ENCODE measurements at regions not wholly inside any gene's neighbourhood (a gene's known extent, or its start where the extent isn't known, plus 50 kb on each side); places are given as distances from the start of the nearest gene placed in this dataset.

DNA sequence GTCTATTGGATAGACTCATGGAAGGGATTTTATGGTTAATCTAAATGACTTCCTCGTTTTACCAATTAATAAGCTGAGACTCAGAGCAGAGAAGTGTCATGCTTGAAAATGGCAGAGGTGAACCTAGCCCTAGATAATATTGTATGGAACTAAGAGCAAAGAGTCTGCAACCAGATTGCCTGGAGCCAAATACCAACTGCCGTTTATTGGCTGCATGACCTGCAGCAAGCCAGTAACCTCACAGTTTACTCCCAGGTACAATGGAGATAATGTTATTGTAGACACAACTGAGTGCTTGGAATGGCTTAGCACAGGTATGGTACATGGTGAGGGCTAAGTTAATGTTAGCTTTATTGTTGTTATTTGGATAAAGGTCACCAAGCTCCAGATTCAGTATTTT, 84.6 kb upstream of the FAT3 start:
- DNase-seq (ENCODE audit: low read depth in 2 of 2) = no peak
- no peak overlapping the region for H3K4me3 ChIP-seq (replicated peaks in 1 of 2; ENCODE audit: low read depth in 2 of 2, low read length in 2 of 2)
- TF ChIP-seq CTCF (IDR thresholded peaks at IDR 0.05; ENCODE audit: low read depth, low read length) = no peak

GRCh38 chr11:92138296-92138695, 86.3 kb upstream of the FAT3 start:
- no peak overlapping the region for H3K4me3 ChIP-seq (replicated peaks in 1 of 2; ENCODE audit: low read depth in 2 of 2, low read length in 2 of 2)
- no peak for DNase-seq (ENCODE audit: low read depth in 2 of 2)

GRCh38 chr11:92137747-92138146, 86.9 kb upstream of the FAT3 start:
- H3K4me3 ChIP-seq (replicated peaks in 1 of 2; ENCODE audit: low read depth in 2 of 2, low read length in 2 of 2) = no peak overlapping the region
- no peak for TF ChIP-seq CTCF (IDR thresholded peaks at IDR 0.05; ENCODE audit: low read depth, low read length)
- no peak for DNase-seq (ENCODE audit: low read depth in 2 of 2)

More at GRCh38 chr11:92138296-92138695, 86.3 kb upstream of the FAT3 start:
- TF ChIP-seq CTCF (IDR thresholded peaks at IDR 0.05; ENCODE audit: low read depth, low read length) = no peak

GRCh38 chr11:92136797-92137196, 87.8 kb upstream of the FAT3 start:
- TF ChIP-seq CTCF (IDR thresholded peaks at IDR 0.05; ENCODE audit: low read depth, low read length) = no peak
- no peak for DNase-seq (ENCODE audit: low read depth in 2 of 2)
- no peak overlapping the region for H3K4me3 ChIP-seq (replicated peaks in 1 of 2; ENCODE audit: low read depth in 2 of 2, low read length in 2 of 2)

GRCh38 chr11:92131289-92131865, 93.2 kb upstream of the FAT3 start:
- TF ChIP-seq CTCF (IDR thresholded peaks at IDR 0.05; ENCODE audit: low read depth, low read length) = no peak

DNA sequence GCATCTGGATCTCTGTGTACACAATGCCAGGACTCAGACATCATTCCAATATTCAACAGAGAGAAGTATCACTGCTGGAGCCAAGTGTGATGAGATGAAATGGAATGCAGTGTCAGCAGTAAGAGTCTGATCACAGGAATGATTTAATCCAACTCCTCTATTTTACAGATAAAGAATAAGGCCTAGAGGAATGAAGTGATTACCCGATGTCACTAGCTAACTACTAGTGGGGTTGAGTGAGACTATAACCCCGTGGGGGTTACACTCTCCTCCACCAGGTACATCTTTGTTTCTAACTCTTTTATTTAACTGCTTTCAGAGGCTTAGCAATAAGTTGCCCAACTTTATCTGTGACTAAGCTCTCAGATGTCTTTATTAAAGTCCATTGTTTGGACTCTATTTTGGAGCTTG, 94.2 kb upstream of the FAT3 start:
- TF ChIP-seq CTCF (IDR thresholded peaks at IDR 0.05; ENCODE audit: low read depth, low read length) = no peak

More at GRCh38 chr11:92131289-92131865, 93.2 kb upstream of the FAT3 start:
- no peak overlapping the region for H3K4me3 ChIP-seq (replicated peaks in 1 of 2; ENCODE audit: low read depth in 2 of 2, low read length in 2 of 2)
- peak; percentile 45 to 74 for DNase-seq (ENCODE audit: low read depth in 2 of 2)

DNA sequence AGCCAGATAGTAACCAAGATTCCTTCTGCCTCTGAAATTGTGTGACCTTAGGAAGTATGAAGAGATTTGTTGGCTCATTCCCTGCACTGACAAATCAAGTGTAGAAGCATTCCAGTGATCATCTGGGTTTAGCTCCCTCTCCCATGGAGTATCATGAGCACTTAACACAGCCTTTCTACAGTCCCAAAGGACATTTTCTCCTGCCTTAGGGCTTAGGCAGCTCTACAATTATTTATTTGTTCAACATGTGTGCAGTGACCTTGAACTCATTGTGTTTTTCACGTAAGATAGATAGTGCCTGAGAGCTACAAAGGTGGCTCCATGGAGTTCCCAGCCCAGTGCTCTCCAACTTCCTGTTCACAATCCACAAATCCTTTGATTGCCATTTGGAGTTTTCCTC, 94.8 kb upstream of the FAT3 start:
- TF ChIP-seq CTCF (IDR thresholded peaks at IDR 0.05; ENCODE audit: low read depth, low read length) = no peak
- H3K4me3 ChIP-seq (replicated peaks in 1 of 2; ENCODE audit: low read depth in 2 of 2, low read length in 2 of 2) = no peak overlapping the region

More for the DNA sequence above, 94.2 kb upstream of the FAT3 start:
- DNase-seq (ENCODE audit: low read depth in 2 of 2) = peak; percentile 25 to 53
- H3K4me3 ChIP-seq (replicated peaks in 1 of 2; ENCODE audit: low read depth in 2 of 2, low read length in 2 of 2) = no peak overlapping the region

More for the DNA sequence above, 94.8 kb upstream of the FAT3 start:
- no peak for DNase-seq (ENCODE audit: low read depth in 2 of 2)

Data from cardiac fibroblast (primary cell).